ENCODE measurements at regions not wholly inside any gene's neighbourhood (a gene's known extent, or its start where the extent isn't known, plus 50 kb on each side); places are given as distances from the start of the nearest gene placed in this dataset.
A peak's percentile ranks its signal among the peaks of the same experiment; 100 is the strongest.

DNA sequence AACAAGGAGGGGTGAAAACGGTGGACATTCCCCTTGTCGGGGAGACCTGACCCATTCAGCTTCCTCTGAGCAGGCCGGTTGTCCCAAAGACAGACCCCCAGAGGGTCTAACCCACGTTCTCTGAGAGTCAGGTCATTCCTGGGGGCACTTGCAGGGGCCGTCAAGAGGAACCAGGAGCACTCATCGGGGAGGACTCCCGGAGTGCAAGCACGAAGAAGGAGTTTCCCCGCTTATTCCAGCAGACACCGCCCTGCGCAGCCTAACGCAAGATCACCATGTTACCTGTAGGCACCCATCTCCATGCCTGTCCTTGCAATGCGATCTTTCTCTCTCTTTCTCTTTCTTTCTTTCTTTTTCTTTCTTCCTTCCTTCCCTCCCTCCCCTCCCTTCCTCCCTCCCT lies 154.2 kb downstream of the SHOX start:
- ChIA-PET CTCF (no interaction called here), POLR2A (no interaction called here)
- H3K9me3 ChIP-seq, result no peaks in the 10 kb centered on the region
- TF ChIP-seq GATA3 (IDR thresholded peaks at IDR 0.05; ENCODE audit: borderline replicate concordance), result no peak
- TF ChIP-seq NFE2L2 (conservative IDR thresholded peaks at IDR 0.05; ENCODE audit: low read length), result no peak
- TF ChIP-seq MAFK (IDR thresholded peaks at IDR 0.05; ENCODE audit: partially characterized antibody), result no peak
- TF ChIP-seq CHD4 (IDR thresholded peaks at IDR 0.05; ENCODE audit: borderline replicate concordance), result no peak
- TF ChIP-seq RAD21 (conservative IDR thresholded peaks at IDR 0.05 in 1 of 2, IDR thresholded peaks at IDR 0.05 in 1 of 2), result no peak
- H3K4me2 ChIP-seq, result no peak overlapping the region
- FAIRE-seq (no peak), ATAC-seq (no peak), DNase-seq (ENCODE audit: low read depth in 1 of 2, low spot score in 1 of 2) (no peak)
- no peak overlapping the region for H3K27ac ChIP-seq
- H3K4me3 ChIP-seq, result no peak overlapping the region
- no peaks in the 10 kb centered on the region for H3K4me1 ChIP-seq
- WGBS (ENCODE audit: missing lambda C conversion rate), result 64% methylated on average over 13 of the region's 13 CpGs

DNA sequence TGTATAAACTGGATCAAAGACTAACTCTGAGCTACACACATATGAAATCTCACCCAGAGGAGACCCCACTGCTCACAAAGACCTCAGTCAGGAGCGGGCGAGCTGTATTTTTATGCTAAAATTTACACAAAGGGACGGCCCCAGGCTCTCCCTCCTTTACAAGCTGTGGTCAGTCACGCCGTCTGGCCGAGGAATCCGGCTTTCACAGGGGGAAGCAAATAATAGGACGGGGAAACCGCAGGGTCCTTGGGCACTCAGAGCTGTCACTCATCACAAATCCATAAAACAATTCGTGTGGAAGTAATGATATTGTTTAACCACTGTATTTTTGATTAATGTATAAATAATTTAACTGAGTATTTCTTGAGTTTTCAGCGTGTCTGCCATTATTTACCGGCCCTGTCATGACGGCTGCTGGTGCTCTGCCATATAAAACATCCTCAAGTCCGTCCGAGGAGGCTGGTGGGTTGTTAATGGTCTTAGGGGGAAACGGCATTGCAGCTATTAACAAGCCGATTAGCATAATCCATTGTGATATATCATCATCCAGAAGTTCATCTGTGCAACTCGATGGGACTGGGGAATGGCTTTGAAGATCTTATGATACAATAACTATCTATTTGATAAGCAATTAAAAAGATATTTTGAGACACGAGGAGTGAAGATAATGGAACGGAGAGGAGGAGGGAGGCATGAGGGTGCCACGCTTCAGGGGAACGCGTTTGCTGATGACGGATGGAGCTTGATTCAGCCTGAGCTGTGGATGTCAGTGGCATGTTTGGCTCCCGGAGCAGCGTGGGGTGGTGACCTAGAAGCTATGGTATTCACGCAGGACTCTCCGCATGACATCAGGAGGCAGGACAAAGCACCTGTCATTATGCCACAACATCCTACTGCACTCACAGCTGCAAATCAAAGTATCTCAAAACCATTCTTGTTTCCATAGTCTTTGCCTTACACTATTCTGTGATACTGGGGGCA lies 150.9 kb downstream of the SHOX start:
- TF ChIP-seq BHLHE40 (IDR thresholded peaks at IDR 0.05; ENCODE audit: low read depth, low read length) (no peak), RNF2 (IDR thresholded peaks at IDR 0.05; ENCODE audit: borderline replicate concordance, low read depth) (no peak), EHF (CRISPR knock-in tag; IDR thresholded peaks at IDR 0.05) (no peak), USF2 (IDR thresholded peaks at IDR 0.05) (no peak), ZNF302 (CRISPR knock-in tag; IDR thresholded peaks at IDR 0.05) (no peak), ZSCAN20 (CRISPR knock-in tag; IDR thresholded peaks at IDR 0.05) (no peak)
- TF ChIP-seq, protein P1, sequence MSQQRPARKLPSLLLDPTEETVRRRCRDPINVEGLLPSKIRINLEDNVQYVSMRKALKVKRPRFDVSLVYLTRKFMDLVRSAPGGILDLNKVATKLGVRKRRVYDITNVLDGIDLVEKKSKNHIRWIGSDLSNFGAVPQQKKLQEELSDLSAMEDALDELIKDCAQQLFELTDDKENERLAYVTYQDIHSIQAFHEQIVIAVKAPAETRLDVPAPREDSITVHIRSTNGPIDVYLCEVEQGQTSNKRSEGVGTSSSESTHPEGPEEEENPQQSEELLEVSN (IDR thresholded peaks at IDR 0.05; ENCODE audit: borderline replicate concordance, low read depth), result no peak
- CTCF ChIA-PET, result no interaction called here
- ATAC-seq (peak; percentile 25 to 54; a peak in 3 of 6 replicates), FAIRE-seq (no peak), DNase-seq (ENCODE audit: low read depth in 1 of 2, low spot score in 1 of 2) (no peak)
- H3K4me2 ChIP-seq, result peak overlapping the region; percentile 23; the same call in 1 of the 3 replicates
- no peak overlapping the region for H3K27ac ChIP-seq
- no peaks in the 10 kb centered on the region for H3K9me3 ChIP-seq
- WGBS (ENCODE audit: missing lambda C conversion rate), result 22% methylated on average over 28 of the region's 28 CpGs
- no peak overlapping the region for H3K4me3 ChIP-seq
- H3K4me1 ChIP-seq, result 0 out of 3 replicates have a peak, but pooled peaks cover 2% of the 10 kb centered on the region
- POLR2A ChIA-PET, result no interaction called here

DNA sequence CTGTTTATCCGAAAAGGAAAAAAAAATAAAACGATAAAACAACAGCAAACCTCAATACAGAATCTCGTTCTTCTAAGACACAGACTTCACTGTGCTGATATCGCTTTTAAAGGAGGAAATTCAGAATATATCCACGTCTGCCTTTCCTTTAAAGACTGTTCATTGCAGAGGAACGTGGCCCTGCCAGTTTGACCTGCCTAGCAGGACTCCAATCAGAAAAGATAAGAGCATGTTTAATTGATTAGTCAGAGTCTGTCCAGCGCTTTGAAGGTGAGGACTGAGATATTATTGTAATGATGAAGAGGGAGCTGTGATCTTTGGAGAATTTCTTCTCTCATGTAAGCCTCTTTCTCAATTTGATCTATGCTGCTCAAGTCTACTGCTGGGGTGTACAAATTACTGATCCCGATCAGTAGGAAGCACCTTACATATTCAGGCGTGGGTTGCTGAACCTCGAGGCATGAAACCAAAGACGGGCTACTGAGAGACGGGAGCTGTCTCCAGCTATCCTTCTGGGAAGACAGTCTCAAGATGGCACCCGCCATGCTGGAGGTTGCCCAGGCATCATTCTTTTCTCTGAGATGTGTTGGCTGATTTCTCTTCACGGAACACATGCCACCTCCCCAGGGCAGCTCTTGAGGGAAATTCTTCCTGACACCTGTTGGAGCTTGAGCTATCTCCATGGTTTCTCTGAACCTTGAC lies 146.1 kb downstream of the SHOX start:
- Histone ChIP-seq H3K27ac (no peak overlapping the region), H3K9me3 (no peaks in the 10 kb centered on the region), H3K4me3 (no peak overlapping the region), H3K4me1 (0 out of 3 replicates have a peak, but pooled peaks cover 3% of the 10 kb centered on the region), H3K4me2 (no peak overlapping the region)
- WGBS (ENCODE audit: missing lambda C conversion rate), result 6% methylated on average over 14 of the region's 14 CpGs
- CTCF ChIA-PET, result no interaction called here
- TF ChIP-seq HOXB5 (CRISPR knock-in tag; IDR thresholded peaks at IDR 0.05), result no peak
- no peak for TF ChIP-seq JUN (IDR thresholded peaks at IDR 0.05)
- TF ChIP-seq BHLHE40 (IDR thresholded peaks at IDR 0.05; ENCODE audit: low read depth, low read length), result no peak
- no peak for TF ChIP-seq JUNB (IDR thresholded peaks at IDR 0.05)
- no peak for TF ChIP-seq ZFP36 (IDR thresholded peaks at IDR 0.05; ENCODE audit: borderline replicate concordance, partially characterized antibody)
- no peak for TF ChIP-seq POLR2AphosphoS2 (conservative IDR thresholded peaks at IDR 0.05; ENCODE audit: low read length)
- no peak for TF ChIP-seq FOSB (CRISPR knock-in tag; IDR thresholded peaks at IDR 0.05)
- no peak for TF ChIP-seq NPAS2 (CRISPR knock-in tag; IDR thresholded peaks at IDR 0.05; ENCODE audit: borderline replicate concordance)
- no peak for TF ChIP-seq MAX (IDR thresholded peaks at IDR 0.05)
- TF ChIP-seq, protein P2, sequence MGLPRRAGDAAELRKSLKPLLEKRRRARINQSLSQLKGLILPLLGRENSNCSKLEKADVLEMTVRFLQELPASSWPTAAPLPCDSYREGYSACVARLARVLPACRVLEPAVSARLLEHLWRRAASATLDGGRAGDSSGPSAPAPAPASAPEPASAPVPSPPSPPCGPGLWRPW (IDR thresholded peaks at IDR 0.05), result no peak
- TF ChIP-seq PHF8 (IDR thresholded peaks at IDR 0.05; ENCODE audit: borderline replicate concordance, low read depth), result no peak
- no peak for TF ChIP-seq RCOR1 (IDR thresholded peaks at IDR 0.05; ENCODE audit: low read depth, low read length)
- no peak for TF ChIP-seq TFCP2L1 (CRISPR knock-in tag; IDR thresholded peaks at IDR 0.05)
- TF ChIP-seq, protein P3, sequence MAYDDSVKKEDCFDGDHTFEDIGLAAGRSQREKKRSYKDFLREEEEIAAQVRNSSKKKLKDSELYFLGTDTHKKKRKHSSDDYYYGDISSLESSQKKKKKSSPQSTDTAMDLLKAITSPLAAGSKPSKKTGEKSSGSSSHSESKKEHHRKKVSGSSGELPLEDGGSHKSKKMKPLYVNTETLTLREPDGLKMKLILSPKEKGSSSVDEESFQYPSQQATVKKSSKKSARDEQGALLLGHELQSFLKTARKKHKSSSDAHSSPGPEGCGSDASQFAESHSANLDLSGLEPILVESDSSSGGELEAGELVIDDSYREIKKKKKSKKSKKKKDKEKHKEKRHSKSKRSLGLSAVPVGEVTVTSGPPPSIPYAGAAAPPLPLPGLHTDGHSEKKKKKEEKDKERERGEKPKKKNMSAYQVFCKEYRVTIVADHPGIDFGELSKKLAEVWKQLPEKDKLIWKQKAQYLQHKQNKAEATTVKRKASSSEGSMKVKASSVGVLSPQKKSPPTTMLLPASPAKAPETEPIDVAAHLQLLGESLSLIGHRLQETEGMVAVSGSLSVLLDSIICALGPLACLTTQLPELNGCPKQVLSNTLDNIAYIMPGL (CRISPR knock-in tag; IDR thresholded peaks at IDR 0.05; ENCODE audit: borderline replicate concordance), result no peak
- TF ChIP-seq SMC3 (IDR thresholded peaks at IDR 0.05), result no peak
- TF ChIP-seq NR3C1 (IDR thresholded peaks at IDR 0.05), result no peak
- POLR2A ChIA-PET, result no interaction called here
- DNase-seq (ENCODE audit: low read depth in 1 of 2, low spot score in 1 of 2) (no peak), FAIRE-seq (no peak), ATAC-seq (no peak)
